ENCODE measurements at regions not wholly inside any gene's neighbourhood (a gene's known extent, or its start where the extent isn't known, plus 50 kb on each side); places are given as distances from the start of the nearest gene placed in this dataset.

GRCh38 chr7:20007510-20007909 is 209.7 kb downstream of the MACC1 start:
- DNase-seq (ENCODE audit: low read depth in 2 of 2): no peak
- no peak for TF ChIP-seq CTCF (IDR thresholded peaks at IDR 0.05; ENCODE audit: low read depth, low read length)
- no peak overlapping the region for H3K4me3 ChIP-seq (replicated peaks in 1 of 2; ENCODE audit: low read depth in 2 of 2, low read length in 2 of 2)

- no peak overlapping the region for H3K4me3 ChIP-seq (replicated peaks in 1 of 2; ENCODE audit: low read depth in 2 of 2, low read length in 2 of 2)
- TF ChIP-seq CTCF (IDR thresholded peaks at IDR 0.05; ENCODE audit: low read depth, low read length): no peak
- no peak for DNase-seq (ENCODE audit: low read depth in 2 of 2)
Measured at GRCh38 chr7:20005081-20005480, 212.1 kb downstream of the MACC1 start.

GRCh38 chr7:19999681-20000080 is 217.5 kb downstream of the MACC1 start:
- H3K4me3 ChIP-seq (replicated peaks in 1 of 2; ENCODE audit: low read depth in 2 of 2, low read length in 2 of 2): no peak overlapping the region
- no peak for TF ChIP-seq CTCF (IDR thresholded peaks at IDR 0.05; ENCODE audit: low read depth, low read length)
- DNase-seq (ENCODE audit: low read depth in 2 of 2): no peak

GRCh38 chr7:19991936-19992335 is 218.5 kb upstream of the TMEM196 start:
- TF ChIP-seq CTCF (IDR thresholded peaks at IDR 0.05; ENCODE audit: low read depth, low read length): no peak
- no peak for DNase-seq (ENCODE audit: low read depth in 2 of 2)
- H3K4me3 ChIP-seq (replicated peaks in 1 of 2; ENCODE audit: low read depth in 2 of 2, low read length in 2 of 2): no peak overlapping the region

GRCh38 chr7:19989906-19990305 is 216.5 kb upstream of the TMEM196 start:
- DNase-seq (ENCODE audit: low read depth in 2 of 2): no peak
- no peak overlapping the region for H3K4me3 ChIP-seq (replicated peaks in 1 of 2; ENCODE audit: low read depth in 2 of 2, low read length in 2 of 2)
- TF ChIP-seq CTCF (IDR thresholded peaks at IDR 0.05; ENCODE audit: low read depth, low read length): no peak

GRCh38 chr7:19988860-19989259 is 215.4 kb upstream of the TMEM196 start:
- no peak overlapping the region for H3K4me3 ChIP-seq (replicated peaks in 1 of 2; ENCODE audit: low read depth in 2 of 2, low read length in 2 of 2)
- no peak for DNase-seq (ENCODE audit: low read depth in 2 of 2)
- no peak for TF ChIP-seq CTCF (IDR thresholded peaks at IDR 0.05; ENCODE audit: low read depth, low read length)

GRCh38 chr7:19984231-19984632 is 210.8 kb upstream of the TMEM196 start:
- no peak for TF ChIP-seq CTCF (IDR thresholded peaks at IDR 0.05; ENCODE audit: low read depth, low read length)
- H3K4me3 ChIP-seq (replicated peaks in 1 of 2; ENCODE audit: low read depth in 2 of 2, low read length in 2 of 2): no peak overlapping the region
- DNase-seq (ENCODE audit: low read depth in 2 of 2): no peak

Measured in cardiac fibroblast (primary cell).